Activated CD4-positive, CD25-positive, alpha-beta regulatory T cell treated with anti-CD3 and anti-CD28 coated beads, Interleukin-2, amount 50 U/mL, for 16 hours (primary cell): ENCODE measurements at regions not wholly inside any gene's neighbourhood (a gene's known extent, or its start where the extent isn't known, plus 50 kb on each side); places are given as distances from the start of the nearest gene placed in this dataset.
"Not testable (repeated sequence)": the region's sequence is repeated elsewhere in the genome, so short reads cannot be mapped to it uniquely, and the experiment has no call there.

ENCODE experiments used
- DNase-seq: peaks from one replicate; pipeline ENCODE4 v3.0.0-alpha.2; 2020; ENCODE audit warnings: low read depth, low spot score

GRCh38 chr6:170046791-170047626 is 243.9 kb downstream of the DLL1 start:
- no peak for DNase-seq

DNA sequence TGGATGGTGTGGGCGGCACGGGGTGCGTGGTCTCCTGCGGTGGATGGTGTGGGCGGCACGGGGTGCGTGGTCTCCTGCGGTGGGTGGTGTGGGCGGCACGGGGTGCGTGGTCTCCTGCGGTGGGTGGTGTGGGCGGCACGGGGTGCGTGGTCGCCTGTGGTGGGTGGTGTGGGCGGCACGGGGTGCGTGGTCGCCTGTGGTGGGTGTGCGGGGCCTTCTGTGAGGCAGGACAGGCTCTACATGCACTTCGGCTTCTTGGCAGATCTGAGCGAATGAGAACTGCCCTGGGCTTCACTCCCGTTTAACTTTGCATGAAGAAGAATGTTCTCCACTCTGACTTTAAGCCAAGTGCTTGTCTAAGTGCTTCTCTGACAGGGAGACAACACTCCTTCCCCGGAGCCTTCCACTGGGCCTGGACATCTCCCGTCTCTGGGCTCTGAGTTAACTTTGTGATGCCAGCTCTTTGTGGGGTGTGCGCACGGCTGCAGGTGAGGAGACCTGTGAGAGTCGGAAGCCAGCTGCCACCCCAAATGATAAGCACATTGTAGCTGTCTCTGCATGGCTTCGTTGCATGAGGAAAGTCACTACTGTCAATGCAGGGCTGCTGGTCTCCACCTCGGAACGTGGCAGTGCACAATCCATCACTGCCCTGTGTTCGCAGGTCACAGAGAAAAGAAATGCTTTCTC is 244.8 kb downstream of the DLL1 start:
- no peak for DNase-seq

DNA sequence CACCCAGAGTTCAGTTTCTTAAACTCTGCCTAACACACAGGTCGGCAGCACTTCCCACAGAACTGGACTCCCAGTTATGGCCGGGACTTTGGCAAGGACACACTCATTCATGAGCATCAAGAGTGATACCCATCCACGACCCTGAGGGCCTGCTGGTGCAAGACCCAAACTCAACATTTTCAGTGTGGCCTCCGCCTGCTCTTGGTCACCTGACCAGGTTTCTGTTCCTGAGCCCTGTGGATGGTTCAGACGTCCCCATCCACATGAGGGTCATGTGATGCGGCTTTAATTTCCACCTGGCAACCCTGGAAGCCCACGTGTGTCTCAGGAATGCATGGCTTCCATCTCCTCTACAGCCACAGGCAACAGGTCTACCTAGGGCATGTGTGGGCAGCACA is 245.3 kb downstream of the DLL1 start:
- DNase-seq: no peak

DNA sequence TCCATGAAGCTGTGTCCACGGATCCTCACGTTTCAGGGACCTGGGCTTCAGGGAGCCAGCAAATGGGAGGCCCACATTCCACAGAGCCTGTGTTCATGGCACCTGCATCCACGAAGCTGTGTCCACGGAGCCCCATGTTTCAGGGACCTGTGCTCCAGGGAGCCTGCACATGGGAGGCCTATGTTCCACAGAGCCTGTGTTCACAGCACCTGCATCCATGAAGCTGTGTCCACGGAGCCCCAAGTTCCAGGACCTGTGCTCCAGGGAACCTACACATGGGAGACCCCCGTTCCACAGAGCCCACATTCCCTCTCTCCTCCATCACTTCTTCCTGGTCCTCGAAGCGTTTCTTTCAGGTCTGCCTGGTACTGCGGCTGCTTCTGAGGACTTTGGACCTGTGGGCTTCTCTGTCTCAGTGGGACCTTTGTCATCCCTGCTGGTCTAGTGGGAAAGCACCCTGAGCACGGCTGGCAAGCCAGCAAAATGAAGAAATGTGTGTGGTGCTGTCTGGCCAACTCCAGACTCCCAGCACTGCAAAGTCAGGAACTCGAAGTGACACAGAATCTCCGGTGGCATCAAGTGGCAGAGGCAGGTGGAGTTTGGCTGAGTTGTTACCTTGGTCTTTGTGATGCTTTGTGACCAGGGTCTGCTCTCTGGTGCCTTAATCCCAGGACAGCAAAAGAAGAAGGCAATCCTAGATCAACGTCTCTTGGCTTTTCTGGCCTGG is 245.9 kb downstream of the DLL1 start:
- no peak for DNase-seq

GRCh38 chr6:170043881-170044790 is 246.7 kb downstream of the DLL1 start:
- DNase-seq: no peak

GRCh38 chr6:170043150-170043819 is 247.6 kb downstream of the DLL1 start:
- DNase-seq: no peak

DNA sequence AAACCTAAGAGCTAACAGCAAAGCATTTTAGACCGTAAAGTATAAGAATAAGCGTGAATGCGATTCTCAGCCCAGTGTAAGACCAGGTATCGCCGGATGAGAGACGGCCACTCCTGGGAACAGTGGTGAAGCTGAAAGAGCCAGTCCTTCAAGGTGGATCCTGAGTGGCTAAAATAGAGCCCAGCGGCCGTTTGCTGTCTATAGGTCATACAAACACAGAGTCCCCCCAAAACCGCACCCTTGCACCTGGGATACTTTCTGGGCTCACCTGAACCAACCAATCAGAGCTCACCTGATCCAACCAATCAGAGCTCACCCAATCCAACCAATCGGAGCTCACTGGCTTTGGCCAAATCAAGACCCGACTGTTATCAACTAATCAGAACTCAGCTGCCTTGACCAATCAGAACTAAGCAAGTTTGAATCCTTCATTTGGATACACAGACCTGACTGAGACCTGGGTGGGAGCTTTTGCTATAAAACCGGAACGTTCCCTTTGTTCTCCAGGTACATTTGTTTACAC is 248.2 kb downstream of the DLL1 start:
- DNase-seq: no peak

DNA sequence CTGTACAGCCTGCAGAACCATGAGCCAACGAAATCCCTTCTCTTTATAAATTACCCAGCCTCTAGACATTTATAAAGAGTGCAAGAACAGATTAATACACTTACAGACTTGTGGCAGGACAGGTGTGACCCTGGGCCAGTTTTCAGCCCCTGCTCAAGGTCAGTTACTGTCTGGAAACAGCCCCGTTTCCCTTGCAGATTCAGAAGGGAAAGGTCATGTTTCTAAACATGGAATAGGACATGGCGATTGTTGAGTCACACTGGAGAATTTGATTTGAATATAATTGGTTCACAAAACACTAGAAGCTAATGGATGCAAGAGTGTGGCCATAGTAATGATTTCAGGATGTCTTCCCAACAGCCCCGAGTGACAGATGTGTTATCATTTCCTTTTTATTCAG is 248.8 kb downstream of the DLL1 start:
- DNase-seq: no peak

GRCh38 chr6:170041526-170041925 is 249.4 kb downstream of the DLL1 start:
- no peak for DNase-seq

- DNase-seq: no peak
Measured at GRCh38 chr6:170040906-170041305, 250.0 kb downstream of the DLL1 start.

DNA sequence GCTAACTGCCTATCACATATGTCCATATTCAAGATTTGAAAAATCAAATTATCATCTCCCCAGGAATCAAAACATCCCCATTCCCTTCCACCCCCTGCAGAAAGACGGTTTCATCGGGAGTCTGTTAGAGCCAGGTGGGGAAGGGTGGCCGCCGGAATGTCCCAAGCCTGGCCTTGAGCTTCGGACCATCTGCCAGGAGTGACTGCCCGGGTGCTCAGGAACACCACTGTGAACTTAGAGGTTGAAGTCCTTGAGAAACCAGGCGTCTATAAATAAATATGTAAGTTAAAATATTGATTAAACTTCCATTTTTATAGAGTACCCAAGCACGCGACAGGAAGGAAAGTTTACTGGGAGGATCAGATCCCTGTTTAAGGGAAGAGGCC is 250.8 kb downstream of the DLL1 start:
- no peak for DNase-seq

DNA sequence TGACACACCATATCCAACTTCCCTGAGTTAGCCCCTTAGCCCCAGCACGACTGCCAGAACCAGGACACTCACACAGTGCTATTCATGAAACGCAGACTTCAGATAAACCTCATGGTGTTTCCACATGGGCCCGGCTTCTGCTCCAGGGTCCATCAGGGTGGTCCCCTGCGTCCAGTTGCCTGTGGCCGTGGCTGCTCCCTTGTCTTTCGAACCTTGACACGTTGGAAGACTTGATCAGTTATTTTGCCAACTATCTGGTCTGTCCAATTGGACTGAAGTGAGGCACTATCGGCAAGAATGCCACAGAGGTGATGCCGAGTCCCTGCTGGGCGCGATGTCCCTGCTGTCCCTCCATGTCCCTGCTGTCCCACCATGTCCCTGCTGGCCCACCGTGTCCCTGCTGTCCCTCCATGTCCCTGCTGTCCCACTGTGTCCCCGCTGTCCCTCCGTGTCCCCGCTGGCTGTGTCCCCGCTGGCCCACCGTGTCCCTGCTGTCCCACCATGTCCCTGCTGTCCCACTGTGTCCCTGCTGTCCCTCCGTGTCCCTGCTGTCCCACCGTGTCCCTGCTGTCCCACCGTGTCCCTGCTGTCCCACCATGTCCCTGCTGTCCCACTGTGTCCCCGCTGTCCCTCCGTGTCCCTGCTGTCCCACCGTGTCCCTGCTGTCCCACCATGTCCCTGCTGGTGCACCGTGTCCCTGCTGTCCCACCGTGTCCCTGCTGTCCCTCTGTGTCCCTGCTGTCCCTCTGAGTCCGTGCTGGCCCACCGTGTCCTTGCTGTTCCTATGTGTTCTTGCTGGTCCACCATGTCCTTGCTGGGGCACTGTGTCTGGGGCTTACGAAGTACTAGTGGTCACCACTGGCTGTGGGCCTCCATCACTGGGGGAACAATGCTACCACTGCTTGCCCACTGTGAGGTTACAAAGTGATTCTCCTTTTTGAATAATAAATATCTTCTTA is 251.4 kb downstream of the DLL1 start:
- DNase-seq: no peak

- no peak for DNase-seq
Measured at GRCh38 chr6:170038708-170039107, 252.2 kb downstream of the DLL1 start.

DNA sequence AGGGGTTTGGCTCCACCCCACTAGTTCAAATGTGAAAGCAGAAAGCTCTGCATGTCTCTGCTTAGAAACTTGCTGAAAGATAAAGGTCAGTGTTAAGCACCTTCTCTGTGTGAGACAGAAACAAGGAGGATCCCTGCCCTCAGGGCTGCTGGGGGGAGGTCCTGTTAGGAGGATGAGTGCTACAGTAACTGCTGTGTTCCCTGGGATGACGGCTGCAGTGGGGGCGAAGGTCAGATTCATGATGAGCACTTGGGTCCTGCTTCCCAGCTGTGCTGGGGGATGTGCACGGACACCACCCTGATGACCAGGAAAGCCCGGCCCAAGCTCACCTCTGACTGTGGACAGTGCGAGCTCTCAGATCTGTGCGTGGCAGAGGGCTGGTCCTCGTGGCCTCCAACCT is 252.6 kb downstream of the DLL1 start:
- DNase-seq: no peak

DNA sequence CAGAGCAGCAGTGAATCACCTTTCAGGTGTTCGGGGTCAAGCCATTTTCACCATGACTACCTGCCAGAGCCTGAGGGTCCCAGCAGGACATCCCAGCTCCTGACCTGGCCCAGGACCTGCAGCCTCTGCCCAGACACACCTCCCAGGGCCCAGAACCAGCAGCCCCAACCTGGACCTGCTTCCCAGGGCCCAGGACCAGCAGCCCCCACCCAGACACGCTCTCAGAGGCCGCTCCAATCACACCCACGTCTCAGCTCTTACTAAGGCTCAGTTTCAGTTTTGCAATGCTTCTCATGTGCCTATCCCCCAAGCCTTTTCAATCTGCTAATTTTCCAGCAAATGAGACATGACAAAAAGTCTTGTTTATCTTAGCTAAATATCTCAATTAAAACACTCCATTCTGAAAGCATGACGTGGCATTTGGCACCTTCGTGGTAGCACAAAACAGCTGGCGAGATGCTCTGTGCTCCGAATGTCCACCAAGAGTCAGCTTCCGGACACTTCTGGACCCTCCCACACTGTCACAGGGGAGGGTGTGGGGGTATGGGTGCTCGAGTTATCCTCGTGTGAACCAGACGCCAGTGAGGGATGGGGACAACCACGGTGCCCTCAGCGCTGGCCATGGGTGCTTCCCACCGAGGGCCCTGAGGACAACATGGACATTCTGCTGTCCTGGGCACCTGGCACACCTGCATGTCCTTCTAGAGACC is 253.2 kb downstream of the DLL1 start:
- DNase-seq: no peak

GRCh38 chr6:170036916-170037315 is 254.0 kb downstream of the DLL1 start:
- DNase-seq: no peak

DNA sequence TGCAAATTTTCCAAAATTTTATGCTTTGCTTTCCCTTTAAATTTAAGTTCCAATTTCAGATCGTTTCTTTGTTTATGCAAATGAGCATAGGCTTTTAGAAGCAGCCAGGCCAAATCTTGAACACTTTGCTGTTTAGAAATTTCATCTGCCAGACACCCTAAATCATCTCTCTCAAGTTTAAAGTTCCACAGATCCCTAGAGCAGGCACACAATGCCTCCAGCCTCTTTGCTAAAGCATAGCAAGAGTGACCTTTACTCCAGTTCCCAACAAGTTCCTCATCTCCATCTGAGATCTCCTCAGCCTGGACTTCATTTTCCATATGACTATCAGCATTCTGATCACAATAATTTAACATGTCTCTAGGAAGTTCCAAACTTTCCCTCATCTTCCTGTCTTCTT is 254.5 kb downstream of the DLL1 start:
- not testable (repeated sequence) for DNase-seq

DNA sequence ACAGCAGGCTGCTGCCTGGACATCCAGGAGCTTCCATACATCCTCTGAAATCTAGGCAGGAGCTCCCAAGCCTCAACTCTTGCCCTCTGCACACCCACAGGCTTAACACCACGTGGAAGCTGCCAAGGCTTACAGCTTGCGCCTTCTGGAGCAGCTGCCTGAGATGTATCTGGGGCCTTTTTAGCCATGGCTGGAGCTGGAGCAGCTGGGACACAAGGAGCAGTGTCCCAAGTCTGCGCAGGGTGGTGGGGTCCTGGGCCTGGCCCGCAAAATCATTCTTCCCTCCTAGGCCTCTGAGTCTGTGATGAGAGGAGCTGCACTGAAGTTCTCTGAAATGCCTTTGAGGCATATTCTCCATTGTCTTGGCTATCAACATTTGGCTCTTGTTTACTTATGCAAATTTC is 255.0 kb downstream of the DLL1 start:
- no peak for DNase-seq

- DNase-seq: no peak
Measured at GRCh38 chr6:170035044-170035443, 255.8 kb downstream of the DLL1 start.
